IPS-NIHi7 (cell line): ENCODE measurements at regions not wholly inside any gene's neighbourhood (a gene's known extent, or its start where the extent isn't known, plus 50 kb on each side); places are given as distances from the start of the nearest gene placed in this dataset.
"Not testable (repeated sequence)": the region's sequence is repeated elsewhere in the genome, so short reads cannot be mapped to it uniquely, and the experiment has no call there.

ENCODE experiments used
- DNase-seq: peaks from one replicate; pipeline ENCODE4 v3.0.0; 2012; ENCODE audit warnings: mixed read lengths; ENCODE audit errors: extremely low spot score

DNA sequence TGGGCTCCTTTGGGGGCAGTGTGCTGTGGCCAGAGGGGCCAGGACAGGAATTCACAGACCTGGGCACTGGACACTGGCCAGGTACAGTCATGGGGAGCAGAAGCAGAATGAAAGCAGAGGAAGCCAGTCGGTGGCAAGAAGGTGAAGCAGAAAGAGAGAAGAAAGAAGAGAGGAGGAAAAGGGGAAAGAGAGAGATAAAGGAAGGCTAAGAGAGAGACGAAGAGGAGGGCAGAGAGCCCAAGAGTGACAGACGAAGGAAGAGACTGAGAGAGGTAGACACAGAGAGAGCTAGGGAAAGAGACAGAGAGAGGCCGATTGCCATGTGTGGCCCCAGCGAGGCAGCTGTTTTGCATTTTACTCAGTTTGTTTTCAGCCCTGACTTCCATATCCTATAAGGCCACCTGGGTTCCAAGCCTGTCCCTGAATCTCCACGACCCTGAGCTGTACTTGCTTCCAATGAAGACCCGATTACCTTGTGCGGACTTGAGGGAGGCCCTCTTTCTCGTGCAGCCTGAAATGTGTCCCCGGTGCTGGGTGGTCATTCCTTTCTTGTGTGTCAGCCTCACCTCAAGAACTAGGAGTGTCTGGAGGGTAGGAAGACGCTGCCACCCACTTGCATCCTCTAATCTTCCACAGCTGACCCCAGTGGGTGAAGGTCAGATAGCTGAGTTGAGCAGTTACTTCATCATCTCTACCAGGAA, 73.9 kb downstream of the LSM3 start:
- DNase-seq = no peak

DNA sequence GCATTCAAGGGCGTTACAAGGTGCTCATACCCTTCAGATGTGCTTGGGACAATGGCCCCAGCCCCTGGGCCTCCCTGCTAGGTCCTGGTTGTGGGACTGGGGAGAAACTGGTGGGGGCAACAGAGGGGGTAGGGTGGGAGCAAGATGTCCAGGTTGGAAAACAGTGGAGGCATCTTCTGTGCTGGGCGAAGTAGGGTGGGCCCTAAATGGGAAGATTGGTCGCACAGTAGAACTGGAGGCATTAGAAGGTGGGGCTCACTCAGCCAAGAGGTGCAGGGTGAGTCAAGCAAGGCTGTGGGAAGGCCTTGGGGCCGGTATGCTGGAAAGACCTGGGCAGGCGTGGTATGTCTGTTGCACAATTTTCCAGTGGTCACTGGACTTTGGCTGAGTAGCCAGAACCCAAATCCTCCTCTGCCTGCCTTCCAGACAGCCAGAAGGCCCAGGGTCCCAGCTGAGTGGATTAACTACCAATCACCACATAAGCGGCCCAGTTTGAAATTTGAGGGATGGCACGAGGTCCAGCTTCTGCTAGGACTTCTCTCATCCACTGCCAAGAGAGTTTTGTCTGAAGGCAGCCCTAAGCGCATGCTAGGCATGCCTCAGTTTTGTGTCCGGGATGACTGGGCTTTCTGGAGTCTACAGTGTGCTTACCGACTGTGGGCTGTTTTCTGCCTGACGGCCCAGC, 74.5 kb downstream of the LSM3 start:
- DNase-seq = no peak

DNA sequence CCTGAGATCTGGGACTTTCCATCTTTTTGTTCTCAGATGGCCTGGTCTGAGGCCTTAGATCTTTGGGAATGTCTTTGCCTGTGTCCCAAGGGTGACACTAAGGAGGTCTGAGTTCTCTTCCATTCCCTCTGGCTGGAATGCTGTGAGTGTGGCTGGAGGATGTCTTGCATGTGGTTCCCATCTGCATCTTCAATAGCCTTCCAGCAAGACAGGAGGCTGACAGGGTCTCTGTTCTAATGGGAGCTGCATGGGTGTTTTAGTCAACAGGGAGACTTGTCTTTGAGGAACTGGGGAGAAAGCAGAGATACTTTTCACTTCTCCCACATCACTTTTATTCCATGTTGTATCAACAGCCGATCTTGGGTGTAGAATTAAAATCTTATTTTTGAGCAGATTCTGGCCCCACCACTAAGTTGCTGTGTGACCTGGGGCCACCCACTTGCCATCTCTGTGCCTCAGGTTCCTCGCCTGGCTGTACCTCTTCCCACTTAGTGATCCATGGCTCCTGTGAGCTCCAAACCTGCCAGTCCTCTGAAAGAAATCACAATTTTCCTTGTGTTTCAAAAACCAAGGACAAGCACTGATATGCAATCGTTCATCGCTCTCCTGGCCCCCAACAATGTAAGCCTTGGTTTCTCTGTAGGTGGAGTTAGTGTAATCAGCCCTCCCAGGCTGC, 75.2 kb downstream of the LSM3 start:
- DNase-seq = no peak

DNA sequence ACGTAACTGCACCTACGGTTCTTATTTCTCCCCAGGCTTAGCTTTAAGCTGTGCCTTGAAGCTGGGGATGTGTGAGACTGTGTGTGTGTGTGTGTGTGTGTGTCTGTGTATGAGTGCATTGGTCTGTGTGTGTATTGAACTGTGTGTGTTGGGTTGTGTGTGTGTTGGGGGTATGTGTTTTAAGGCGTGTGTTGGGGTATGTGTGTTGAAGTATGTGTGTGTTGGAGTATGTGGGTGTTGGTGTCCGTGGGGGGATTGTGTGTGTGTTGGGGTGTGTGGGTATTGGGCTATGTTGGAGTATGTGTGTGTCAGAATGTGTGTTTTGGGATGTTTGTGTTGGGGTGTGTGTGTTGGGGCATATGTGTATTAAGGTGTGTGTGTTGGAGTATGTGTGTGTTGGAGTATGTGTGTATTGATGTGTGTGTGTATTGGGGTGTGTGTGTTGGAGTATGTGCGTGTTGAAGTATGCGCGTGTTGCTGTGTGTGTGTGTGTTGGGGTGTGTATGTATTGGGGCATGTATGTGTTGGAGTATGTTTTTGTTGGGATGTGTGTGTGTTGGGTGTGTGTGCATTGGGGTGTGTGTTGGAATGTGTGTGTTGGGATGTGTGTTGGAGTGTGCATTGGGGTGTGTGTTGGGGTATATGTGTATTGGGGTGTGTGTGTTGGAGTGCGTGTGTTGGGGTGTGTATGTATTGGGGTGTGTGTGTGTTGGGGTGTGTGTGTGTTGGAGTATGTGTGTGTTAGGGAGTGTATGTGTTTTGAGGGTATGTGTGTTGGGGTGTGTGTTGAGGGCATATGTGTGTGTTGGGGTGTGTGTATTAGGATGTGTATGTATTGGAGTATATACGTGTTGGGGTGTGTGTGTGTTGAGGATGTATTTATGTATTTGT, 76.4 kb downstream of the LSM3 start:
- no peak for DNase-seq

DNA sequence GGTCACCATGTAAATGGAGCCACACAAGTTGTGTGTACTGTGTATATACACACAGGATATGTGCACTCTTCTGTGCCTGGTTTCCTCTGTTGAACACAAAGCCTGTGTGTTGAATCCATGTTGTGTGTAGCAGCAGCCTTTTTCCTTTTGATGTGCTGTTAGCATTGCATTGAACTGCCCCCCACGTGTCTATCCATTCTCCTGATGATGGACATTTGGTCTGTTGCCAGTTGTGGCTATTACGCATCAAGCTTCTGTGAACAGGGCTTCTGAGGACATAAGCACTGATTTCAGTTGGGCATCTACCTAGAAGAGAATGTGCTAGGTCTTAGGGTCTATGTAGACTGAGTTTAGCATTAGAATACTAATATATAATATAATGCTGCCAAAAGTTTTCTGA, 77.4 kb downstream of the LSM3 start:
- DNase-seq = no peak

DNA sequence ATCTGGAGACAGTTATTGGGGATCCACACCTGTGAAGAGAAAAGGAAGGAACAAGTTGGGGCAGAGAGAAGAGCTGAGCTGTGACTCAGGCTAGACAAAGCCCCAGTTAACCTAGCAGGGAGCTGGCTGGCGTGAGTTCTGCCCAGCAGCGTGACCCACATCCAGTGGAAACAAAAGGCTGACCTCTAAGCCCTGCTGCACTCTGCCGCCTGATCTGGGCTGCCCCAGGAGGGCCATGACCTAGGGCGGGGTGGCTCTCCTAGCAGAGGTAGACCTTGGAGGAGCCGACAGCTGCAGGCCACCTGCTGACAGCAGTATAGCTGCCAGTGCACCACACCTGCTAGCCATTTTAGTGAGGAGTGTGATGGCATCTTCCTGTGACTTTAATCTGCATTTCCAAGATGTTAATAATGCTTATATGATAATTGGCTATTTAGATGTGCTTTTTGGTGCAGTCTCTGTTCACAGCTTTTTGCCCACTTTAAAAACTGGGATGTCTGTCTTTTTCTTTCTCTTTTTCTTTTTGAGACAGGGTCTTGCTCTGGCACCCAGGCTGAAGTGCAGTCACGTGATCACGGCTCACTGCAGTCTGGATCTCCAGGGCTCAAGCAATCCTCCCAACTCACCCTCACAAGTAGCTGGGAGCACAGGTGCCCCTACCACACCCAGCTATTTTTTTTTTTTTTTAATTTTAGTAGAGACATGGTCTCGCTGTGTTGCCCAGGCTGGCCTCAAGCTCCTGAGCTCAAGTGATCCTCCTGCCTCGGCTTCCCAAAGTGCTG, 78.1 kb downstream of the LSM3 start:
- DNase-seq = peak; percentile 66

DNA sequence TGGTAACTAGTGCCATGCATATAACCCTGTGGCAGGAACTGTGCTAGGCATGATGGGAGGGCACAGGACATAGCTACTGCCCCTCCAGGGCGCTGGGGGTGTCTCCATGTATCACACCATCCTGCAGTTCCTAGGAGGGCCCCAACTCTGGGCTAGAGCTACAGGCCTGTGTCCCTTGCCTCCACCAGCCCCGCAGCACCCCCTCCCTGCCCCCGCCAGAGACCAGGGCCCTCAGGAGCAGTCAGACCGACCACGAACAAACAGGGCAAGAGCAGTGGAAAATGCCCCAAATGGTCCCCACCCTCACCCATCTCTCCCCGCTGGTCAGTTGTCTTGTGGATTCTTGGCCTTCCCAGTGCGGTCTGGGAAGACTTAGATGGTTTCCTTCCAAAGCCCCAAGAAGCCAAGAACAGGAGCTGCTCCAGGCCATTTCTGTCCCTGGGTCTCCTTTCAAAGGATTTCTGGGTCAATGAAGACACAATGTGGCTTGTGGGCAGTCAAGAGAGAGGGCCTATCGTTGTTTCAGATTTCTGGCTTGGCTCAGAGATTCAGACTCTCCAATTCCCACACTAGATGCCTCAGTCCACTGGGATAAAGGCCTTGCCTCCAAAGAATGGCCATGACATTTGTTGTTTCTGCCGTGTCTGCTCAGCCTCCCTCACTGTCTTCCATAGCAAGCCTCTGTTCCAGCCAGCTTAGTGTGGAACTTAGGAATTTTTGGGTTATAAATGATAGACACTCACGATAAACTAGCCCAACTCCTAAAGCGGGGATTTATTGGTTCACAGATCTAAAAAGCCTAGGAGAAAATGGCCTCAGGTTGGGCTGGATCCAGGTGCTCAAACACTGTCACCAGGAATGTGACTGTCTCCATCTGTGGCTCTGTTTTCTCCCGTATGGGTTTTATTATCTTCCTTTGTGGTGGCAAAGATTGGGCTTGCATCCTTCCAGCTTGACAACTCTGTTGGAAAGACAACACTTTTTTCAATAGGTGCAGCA, 80.6 kb downstream of the LSM3 start:
- DNase-seq = no peak

DNA sequence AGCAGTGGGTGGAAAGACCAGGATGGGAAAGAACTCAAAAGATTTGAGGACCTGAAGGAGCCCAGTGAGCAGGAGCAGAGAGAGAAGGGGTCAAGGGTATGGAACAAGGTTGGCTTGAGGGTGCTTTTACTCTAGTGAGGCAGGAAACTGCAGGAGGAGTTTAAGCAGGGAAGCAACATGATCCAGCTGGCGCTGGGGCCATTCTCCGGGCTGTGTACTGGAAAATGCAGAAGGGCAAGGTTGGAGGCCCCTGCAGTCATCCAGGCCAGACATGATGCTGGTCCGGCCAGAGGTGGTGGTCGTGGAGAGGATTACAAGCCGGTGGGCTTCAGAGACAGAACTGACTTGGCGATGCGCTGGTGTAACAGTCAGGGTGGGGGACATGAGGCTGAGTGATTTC, 81.8 kb downstream of the LSM3 start:
- no peak for DNase-seq

DNA sequence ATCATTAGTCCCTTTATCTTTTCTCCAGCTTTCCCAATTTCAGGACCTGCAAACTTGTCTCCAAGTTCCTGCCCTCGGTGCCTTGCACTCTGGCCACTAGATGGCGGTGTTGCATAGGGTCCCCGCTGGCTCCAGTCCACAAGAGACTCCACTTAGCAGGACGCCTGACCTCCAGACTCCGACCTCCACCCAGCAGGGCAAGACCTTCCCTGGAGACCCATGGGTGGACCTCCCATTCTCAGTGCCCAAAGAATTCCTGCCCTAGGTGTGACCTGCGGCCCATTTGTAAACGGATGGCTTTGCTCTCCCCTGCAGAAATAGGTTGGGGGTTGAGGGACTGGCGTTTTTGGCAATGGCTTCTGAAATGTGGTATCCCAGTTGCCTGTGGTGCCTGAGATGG, 82.6 kb downstream of the LSM3 start:
- peak; percentile 93 for DNase-seq

DNA sequence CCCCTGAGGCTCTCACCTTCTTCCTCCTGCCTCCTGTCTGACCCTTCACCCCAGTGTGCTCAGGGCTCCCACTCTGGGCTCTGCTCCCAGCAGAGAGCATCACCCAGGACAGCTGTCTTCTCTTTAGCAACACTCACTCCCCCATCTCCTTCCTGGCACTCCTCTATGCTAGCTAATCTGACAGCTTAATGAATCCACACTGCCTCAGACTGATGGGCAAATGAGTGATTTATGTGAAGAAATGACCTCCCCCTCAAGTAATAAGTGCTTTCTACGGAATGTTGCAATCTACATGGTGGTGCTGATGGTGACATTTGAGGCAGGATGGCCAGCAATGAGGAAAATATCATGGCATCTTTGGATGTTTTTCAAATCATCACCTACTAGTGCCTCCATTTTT, 83.6 kb downstream of the LSM3 start:
- no peak for DNase-seq

DNA sequence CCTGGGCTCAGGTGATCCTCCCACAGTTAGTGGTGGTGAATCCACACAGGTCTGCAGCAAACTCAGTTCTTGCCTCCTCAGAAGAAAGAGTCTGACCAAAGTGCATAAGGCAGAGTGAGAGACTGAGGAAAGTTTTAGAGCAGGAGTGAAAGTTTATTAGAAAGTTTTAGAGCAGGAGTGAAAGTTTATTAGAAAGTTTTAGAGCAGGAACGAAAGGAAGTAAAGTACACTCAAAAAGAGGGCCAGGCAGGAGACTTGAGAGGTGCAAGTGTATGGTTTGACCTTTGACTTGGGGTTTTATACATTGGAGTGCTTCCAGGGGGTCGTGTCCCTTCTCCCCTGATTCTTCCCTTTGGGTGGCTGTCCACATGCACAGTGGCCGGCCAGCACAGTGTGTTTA, 84.2 kb downstream of the LSM3 start:
- no peak for DNase-seq

DNA sequence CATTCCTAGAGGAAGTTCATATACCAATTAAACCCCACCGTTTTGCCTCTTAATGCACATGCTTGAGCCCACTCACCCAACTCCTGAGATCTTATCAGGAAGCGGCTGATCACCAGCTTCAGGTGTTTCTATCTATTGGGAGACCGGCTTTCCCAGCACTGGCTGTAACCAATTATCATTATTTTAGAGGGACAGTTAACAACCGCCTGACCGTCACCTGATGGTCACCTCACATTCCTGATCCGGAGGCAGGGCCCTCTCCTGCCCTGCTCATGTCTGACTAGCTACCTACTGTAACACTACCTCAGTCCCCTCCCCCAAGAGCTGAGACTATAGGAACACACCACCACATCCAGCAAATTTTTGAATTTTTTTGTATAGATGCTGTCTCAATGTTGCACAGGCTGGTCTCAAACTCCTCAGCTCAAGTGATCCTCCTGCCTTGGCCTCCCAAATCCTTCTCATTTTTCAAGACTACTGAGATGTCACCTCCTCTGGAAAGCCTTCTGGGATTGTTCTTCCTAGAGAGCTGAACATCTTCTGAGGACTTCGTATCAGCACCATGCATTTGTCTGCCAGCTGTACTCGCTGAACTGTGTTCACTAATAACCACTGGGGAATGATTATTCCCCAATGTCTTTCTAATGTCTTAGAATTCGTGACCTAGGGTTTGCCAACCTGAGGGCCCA, 84.8 kb downstream of the LSM3 start:
- no peak for DNase-seq

DNA sequence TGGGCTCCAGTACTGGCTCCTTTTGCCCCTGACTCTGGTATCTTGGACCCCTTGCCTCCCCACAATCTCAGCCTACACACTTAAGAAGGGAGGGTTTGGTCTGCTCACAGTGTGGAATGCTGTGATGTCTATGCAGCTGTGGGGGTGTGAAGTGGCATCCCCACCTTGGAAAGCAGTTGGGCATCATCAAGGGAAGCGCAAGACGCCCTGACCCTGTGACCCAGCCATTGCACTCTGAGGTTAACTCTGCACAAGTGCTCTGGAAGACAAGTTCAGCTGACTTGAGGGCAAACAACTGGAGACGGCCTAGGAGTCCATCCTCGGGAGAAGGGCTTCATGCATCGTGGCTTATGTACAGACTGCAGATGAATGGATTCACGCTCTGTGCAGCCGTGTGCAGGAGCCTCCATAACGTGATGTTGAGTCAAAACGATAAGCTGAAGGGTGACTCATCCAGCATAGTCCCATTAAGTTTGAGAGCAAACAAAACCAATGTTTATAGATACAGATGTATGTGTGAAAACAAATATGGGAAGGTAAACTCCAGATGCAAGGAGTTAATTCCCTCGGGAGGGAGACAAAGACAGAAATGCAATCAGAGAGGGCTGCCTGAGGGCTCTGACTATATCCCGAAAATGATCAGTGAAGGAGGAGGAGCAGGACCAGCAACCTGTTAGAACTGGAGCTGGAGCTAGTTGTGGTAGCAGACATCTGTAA, 86.8 kb downstream of the LSM3 start:
- no peak for DNase-seq

DNA sequence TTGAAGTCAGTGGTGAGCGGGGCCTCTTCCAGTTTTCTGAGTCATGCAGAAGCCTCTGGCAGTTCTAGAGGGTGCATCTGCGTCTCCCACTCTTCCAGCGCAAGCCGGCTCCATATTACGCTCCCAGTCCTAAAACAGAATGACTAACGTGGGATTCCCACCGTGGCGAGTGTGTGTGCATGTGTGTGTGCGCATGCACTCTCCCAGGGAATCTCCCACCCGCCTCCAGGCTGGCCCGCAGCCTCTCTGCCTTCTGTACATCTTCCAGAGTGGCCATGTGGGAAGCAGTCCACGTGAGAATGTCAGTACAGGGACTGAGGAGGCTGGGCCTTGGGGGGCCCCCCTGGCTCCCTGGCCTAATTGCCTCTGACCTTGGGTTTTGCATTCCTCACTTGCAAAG, 87.7 kb downstream of the LSM3 start:
- no peak for DNase-seq

DNA sequence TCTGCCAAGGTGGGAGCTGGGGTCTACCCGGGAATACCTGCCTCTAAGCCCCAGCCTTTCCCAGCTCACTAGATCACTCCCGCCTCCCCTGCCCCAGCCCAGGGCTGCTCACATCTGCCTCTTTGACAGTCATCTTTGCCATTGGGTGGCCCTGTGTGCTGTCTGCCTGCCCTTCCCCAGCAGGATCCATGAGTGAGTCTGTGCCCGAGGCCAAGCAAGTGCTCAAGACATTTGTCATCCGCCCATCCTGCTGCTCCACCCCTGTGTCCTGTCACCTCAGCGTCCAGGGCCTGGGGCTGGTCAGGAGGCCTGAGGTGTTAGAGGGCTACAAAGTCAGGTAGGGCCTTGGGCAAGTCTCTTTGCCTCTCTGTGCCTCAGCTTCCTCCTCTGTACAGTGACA, 89.4 kb downstream of the LSM3 start:
- DNase-seq = no peak

DNA sequence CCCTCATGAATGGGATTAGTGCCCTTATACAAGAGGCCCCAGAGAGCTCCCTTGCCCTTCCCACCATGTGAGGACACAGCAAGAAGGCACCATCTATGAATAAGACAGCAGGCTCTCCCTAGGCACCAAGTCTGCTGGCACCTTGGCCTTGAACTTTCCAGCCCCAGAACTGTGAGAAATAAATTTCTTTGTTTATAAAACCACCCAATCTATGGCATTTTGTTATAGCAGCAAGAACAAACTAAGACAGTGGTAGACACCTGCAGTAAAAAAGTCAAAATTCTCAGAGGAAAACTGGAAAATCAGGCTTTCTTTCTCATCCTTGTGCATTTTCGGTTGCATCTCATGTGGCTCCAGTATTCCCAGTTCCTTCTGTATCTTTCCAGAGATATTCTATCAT, 90.3 kb downstream of the LSM3 start:
- DNase-seq = no peak

DNA sequence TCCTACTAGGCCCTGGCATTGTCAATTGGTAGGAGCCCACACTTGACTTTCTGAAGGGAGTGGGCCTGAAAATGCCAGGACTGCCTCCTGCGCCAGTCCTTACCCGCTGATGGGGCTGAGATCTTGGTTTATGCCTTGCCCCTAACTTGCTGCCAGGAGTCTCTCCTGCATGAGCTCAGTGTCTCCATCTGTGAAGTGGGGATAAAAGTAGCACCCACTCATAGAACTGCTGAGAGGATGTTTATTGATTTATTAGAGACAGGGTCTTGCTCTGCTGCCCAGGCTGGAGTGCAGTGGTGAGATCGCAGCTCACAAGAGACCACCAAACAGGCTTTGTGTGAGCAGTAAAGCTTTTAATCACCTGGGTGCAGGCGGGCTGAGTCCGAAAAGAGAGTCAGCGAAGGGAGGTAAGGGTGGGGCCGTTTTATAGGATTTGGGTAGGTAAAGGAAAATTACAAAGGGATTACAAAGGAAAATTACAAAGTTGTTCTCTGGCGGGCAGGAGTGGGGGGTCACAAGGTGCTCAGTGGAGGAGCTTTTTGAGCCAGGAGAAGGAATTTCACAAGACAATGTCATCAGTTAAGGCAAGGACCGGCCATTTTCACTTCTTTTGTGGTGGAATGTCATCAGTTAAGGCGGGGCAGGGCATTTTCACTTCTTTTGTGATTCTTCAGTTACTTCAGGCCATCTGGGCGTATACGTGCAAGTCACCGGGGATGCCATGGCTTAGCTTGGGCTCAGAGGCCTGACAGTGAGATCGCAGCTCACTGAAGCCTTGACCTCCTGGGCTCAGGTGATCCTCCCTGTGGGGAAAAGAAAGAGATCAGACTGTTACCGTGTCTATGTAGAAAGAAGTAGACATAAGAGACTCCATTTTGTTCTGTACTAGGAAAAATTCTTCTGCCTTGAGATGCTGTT, 93.7 kb downstream of the LSM3 start:
- not testable (repeated sequence) for DNase-seq
